ENCODE measurements at regions not wholly inside any gene's neighbourhood (a gene's known extent, or its start where the extent isn't known, plus 50 kb on each side); places are given as distances from the start of the nearest gene placed in this dataset.
"Not testable (repeated sequence)": the region's sequence is repeated elsewhere in the genome, so short reads cannot be mapped to it uniquely, and the experiment has no call there.

- not testable (repeated sequence) for TF ChIP-seq CTCF (conservative IDR thresholded peaks at IDR 0.05 in 1 of 2, IDR thresholded peaks at IDR 0.05 in 1 of 2; ENCODE audit: low read depth in 1 of 2, low read length in 2 of 2); EZH2 (IDR thresholded peaks at IDR 0.05; ENCODE audit: low read length, missing control alignments)
These were observed 198.8 kb downstream of the USP22 start for GRCh38 chr17:20843799-20844553.
